GM12878 (cell line): ENCODE measurements at regions not wholly inside any gene's neighbourhood (a gene's known extent, or its start where the extent isn't known, plus 50 kb on each side); places are given as distances from the start of the nearest gene placed in this dataset.

ENCODE experiments used
- CTCF ChIP-seq, 3 experiments: IDR thresholded peaks in 2 of 3; conservative IDR thresholded peaks in 1 of 3; 2 replicates each; pipeline ENCODE4 v1.5.1; 2011; ENCODE audit warnings: low read depth in 3 of 3, low read length in 3 of 3, mild to moderate bottlenecking in 3 of 3, control low read depth in 2 of 3, moderate library complexity in 2 of 3, inconsistent platforms in 1 of 3, mixed read lengths in 1 of 3; ENCODE audit not compliant: control insufficient read depth in 2 of 3, insufficient read depth in 1 of 3; ENCODE audit errors: extremely low read depth in 1 of 3
- EZH2 ChIP-seq: IDR thresholded peaks from 2 replicates; pipeline ENCODE4 v1.6.1; 2012; ENCODE audit warnings: low read depth, mild to moderate bottlenecking, control low read depth, inconsistent platforms, low read length, borderline replicate concordance; ENCODE audit not compliant: control insufficient read depth
- HDAC2 ChIP-seq: fragments of 200-600 bp; sonication (generic); IDR thresholded peaks from 2 replicates; pipeline ENCODE4 v1.6.1; 2017

GRCh38 chr5:3780278-3780677 is 184.6 kb downstream of the IRX1 start:
- TF ChIP-seq CTCF (IDR thresholded peaks at IDR 0.05 in 2 of 3, conservative IDR thresholded peaks at IDR 0.05 in 1 of 3; ENCODE audit: control insufficient read depth in 2 of 3, extremely low read depth in 1 of 3, insufficient read depth in 1 of 3, low read depth in 3 of 3, low read length in 3 of 3), result no peak
- no peak for TF ChIP-seq HDAC2
- no peak for TF ChIP-seq EZH2
